K562 (cell line): ENCODE measurements at regions not wholly inside any gene's neighbourhood (a gene's known extent, or its start where the extent isn't known, plus 50 kb on each side); places are given as distances from the start of the nearest gene placed in this dataset.

Source experiments
- ATAC-seq: fragments of 200-7000 bp; cut with Tn5 transposase; 3 replicates; pipeline ENCODE4 v1.9.1; 2020; ENCODE audit warnings: moderate library complexity
- BruUV-seq: library from RNA; stranded (reverse); fragments of 400-500 nt; replicated peaks from 2 replicates; lab custom pipeline; 2021; lab: Mats Ljungman, UMichigan
- CTCF ChIA-PET: fragments of 300-600 bp; formaldehyde crosslinking; extraction: SDS; loops from one replicate; lab custom pipeline; 2021; ENCODE audit warnings: low intra/inter-chr PET ratio; lab: Yijun Ruan, JAX
- POLR2A ChIA-PET: fragments of 300-600, 350-650 bp; sonication (Branson Sonifier 250); formaldehyde crosslinking; extraction: SDS; loops from one replicate; lab custom pipeline; 2021; ENCODE audit warnings: antibody characterized with exemption, inconsistent platforms; lab: Yijun Ruan, JAX
- DNase-seq, 4 experiments: peaks; one replicate each; pipeline versions ENCODE4 v3.0.0 to v3.0.0-alpha.2; 2011 to 2018; ENCODE audit warnings: low spot score in 3 of 4, mixed read lengths in 3 of 4; ENCODE audit errors: extremely low read depth in 1 of 4
- FAIRE-seq: peaks from 2 replicates; lab custom pipeline; 2011; peaks lifted over from hg19 to GRCh38; lab: Jason Lieb, UNC
- H2AFZ ChIP-seq: 2 replicates; pipeline ENCODE4 v1.6.0; 2011; ENCODE audit warnings: low read depth, low read length, control low read depth, inconsistent platforms
- H3K27ac ChIP-seq: fragments of 200-600 bp; 3 replicates; pipeline ENCODE4 v1.8.0; 2011; ENCODE audit warnings: low read depth, mild to moderate bottlenecking, control low read depth, inconsistent platforms, low read length, moderate library complexity, mixed read lengths; ENCODE audit errors: extremely low read depth
- H3K27me3 ChIP-seq, 2 experiments: fragments of 300-600 bp in 1 of 2; 2 replicates in 1 of 2; 3 replicates in 1 of 2; pipeline versions ENCODE4 v1.6.0 to v1.8.0; 2011; ENCODE audit warnings: inconsistent platforms in 2 of 2, low read length in 2 of 2, mild to moderate bottlenecking in 1 of 2, mixed read lengths in 1 of 2, moderate library complexity in 1 of 2; ENCODE audit not compliant: control insufficient read depth in 2 of 2, insufficient read depth in 2 of 2
- H3K36me3 ChIP-seq: fragments of 300-600 bp; 3 replicates; pipeline ENCODE4 v1.8.0; 2011; ENCODE audit warnings: mild to moderate bottlenecking, low read length, inconsistent platforms; ENCODE audit not compliant: control insufficient read depth, insufficient read depth
- H3K4me1 ChIP-seq, 2 experiments: fragments of 200-600 bp in 1 of 2; replicated peaks in 1 of 2; 2 replicates in 1 of 2; 3 replicates in 1 of 2; pipeline versions ENCODE4 v1.5.1 to v1.8.0; 2011; ENCODE audit warnings: inconsistent platforms in 2 of 2, low read length in 2 of 2, mild to moderate bottlenecking in 1 of 2, mixed read lengths in 1 of 2, moderate library complexity in 1 of 2; ENCODE audit not compliant: control insufficient read depth in 2 of 2, insufficient read depth in 2 of 2
- H3K4me2 ChIP-seq: 2 replicates; pipeline ENCODE4 v1.6.1; 2011; ENCODE audit warnings: low read length, control low read depth, inconsistent platforms, mixed read lengths; ENCODE audit not compliant: insufficient read depth
- H3K4me3 ChIP-seq: fragments of 200-600 bp; sonication (generic), shearing (Covaris generic); 2 replicates; pipeline ENCODE4 v1.5.1; 2016; ENCODE audit warnings: control low read depth, inconsistent platforms
- H3K79me2 ChIP-seq: fragments of 200-600 bp; 3 replicates; pipeline ENCODE4 v1.8.0; 2011; ENCODE audit warnings: low read length, inconsistent platforms; ENCODE audit not compliant: control insufficient read depth, insufficient read depth
- H3K9ac ChIP-seq, 2 experiments: 2 replicates each; pipeline versions ENCODE4 v1.6.0 to v1.6.1; 2011; ENCODE audit warnings: low read depth in 2 of 2, low read length in 2 of 2, control low read depth in 1 of 2, inconsistent platforms in 1 of 2, mild to moderate bottlenecking in 1 of 2, mixed read lengths in 1 of 2; ENCODE audit not compliant: insufficient read depth in 1 of 2
- H3K9me1 ChIP-seq: one replicate; pipeline ENCODE4 v1.6.0; 2011; ENCODE audit warnings: inconsistent platforms, mild to moderate bottlenecking, low read length, moderate library complexity; ENCODE audit not compliant: control insufficient read depth, insufficient read depth
- H3K9me3 ChIP-seq: replicated peaks from 2 replicates; pipeline ENCODE4 v1.5.1; 2011; ENCODE audit warnings: low read depth, low read length, inconsistent platforms; ENCODE audit not compliant: control insufficient read depth, insufficient read depth
- H4K20me1 ChIP-seq: replicated peaks from 2 replicates; pipeline ENCODE4 v1.6.1; 2011; ENCODE audit warnings: low read length, inconsistent platforms, mixed read lengths; ENCODE audit not compliant: control insufficient read depth, insufficient read depth
- CHCHD3 ChIP-seq: fragments of 250-450 bp; sonication (Bioruptor Pico); IDR thresholded peaks from 2 replicates; pipeline ENCODE4 v2.1.2; 2022; ENCODE audit warnings: mild to moderate bottlenecking
- CREBBP ChIP-seq: IDR thresholded peaks from one replicate; pipeline ENCODE4 v1.6.1; 2012; ENCODE audit warnings: low read depth, mild to moderate bottlenecking, control low read depth, inconsistent platforms, low read length
- EGR1 ChIP-seq: fragments of 450-650 bp; conservative IDR thresholded peaks from 2 replicates; pipeline ENCODE4 v1.6.1; 2017; ENCODE audit warnings: mild to moderate bottlenecking
- FOXA3 ChIP-seq, 2 experiments: fragments of 450-650 bp in 1 of 2; sonication (generic) in 1 of 2; formaldehyde crosslinking; IDR thresholded peaks in 1 of 2; conservative IDR thresholded peaks in 1 of 2; 2 replicates each; pipeline versions ENCODE4 v1.4.0 to v1.8.0; 2020 to 2022; ENCODE audit warnings: mild to moderate bottlenecking in 2 of 2, missing genetic modification reagents in 1 of 2
- ID3 ChIP-seq, 2 experiments: fragments of 250-450 bp in 1 of 2; fragments of 450-650 bp in 1 of 2; sonication (Bioruptor Pico) in 1 of 2; IDR thresholded peaks; 2 replicates each; pipeline versions ENCODE4 v1.6.1 to v1.8.0; 2016 to 2021; ENCODE audit warnings: mild to moderate bottlenecking in 2 of 2, moderate library complexity in 2 of 2, missing compliant biosample characterization in 1 of 2, missing genetic modification characterization in 1 of 2
- JUND ChIP-seq, 2 experiments: IDR thresholded peaks; 2 replicates in 1 of 2; 3 replicates in 1 of 2; pipeline ENCODE4 v1.6.1; 2011; ENCODE audit warnings: borderline replicate concordance in 2 of 2, low read depth in 2 of 2, low read length in 2 of 2, improper control_type of control experiment in 1 of 2, missing biosample characterization in 1 of 2, missing genetic modification characterization in 1 of 2, missing genetic modification reagents in 1 of 2
- MTA2 ChIP-seq: fragments of 450-650 bp; IDR thresholded peaks from 2 replicates; pipeline ENCODE4 v1.6.1; 2016; ENCODE audit warnings: low read depth
- MTF1 ChIP-seq: fragments of 250-450 bp; sonication (Bioruptor Pico); IDR thresholded peaks from 2 replicates; pipeline ENCODE4 v1.9.0; 2021; ENCODE audit warnings: moderate library complexity, mild to moderate bottlenecking, inconsistent platforms, borderline replicate concordance
- PHF8 ChIP-seq: fragments of 200-600 bp; sonication (generic); IDR thresholded peaks from 2 replicates; pipeline ENCODE4 v1.6.1; 2012; ENCODE audit warnings: mixed run types, mild to moderate bottlenecking, inconsistent platforms, low read length, moderate library complexity, borderline replicate concordance
- RBM34 ChIP-seq: fragments of 200-400 bp; formaldehyde crosslinking; IDR thresholded peaks from 2 replicates; pipeline ENCODE4 v1.6.1; 2018; ENCODE audit warnings: low read length, borderline replicate concordance; ENCODE audit not compliant: insufficient read depth
- RFX5 ChIP-seq: IDR thresholded peaks from 2 replicates; pipeline ENCODE4 v1.6.1; 2011; ENCODE audit warnings: low read depth, mild to moderate bottlenecking, improper control_type of control experiment, low read length
- SRF ChIP-seq, 2 experiments: fragments of 250-450, 450-650 bp in 1 of 2; sonication (Bioruptor Pico) in 1 of 2; sonication (generic) in 1 of 2; formaldehyde crosslinking; IDR thresholded peaks; 2 replicates each; pipeline versions ENCODE4 v1.5.0 to v1.5.1; 2020 to 2022; ENCODE audit warnings: mild to moderate bottlenecking in 1 of 2, missing genetic modification reagents in 1 of 2
- TFE3 ChIP-seq: fragments of 450-650 bp; formaldehyde crosslinking; IDR thresholded peaks from 2 replicates; pipeline ENCODE4 v1.4.0; 2020; ENCODE audit warnings: mild to moderate bottlenecking, mixed read lengths
- WHSC1 ChIP-seq: IDR thresholded peaks from one replicate; pipeline ENCODE4 v1.6.1; 2012; ENCODE audit warnings: low read length, control low read depth, inconsistent platforms
- ZNF134 ChIP-seq: fragments of 250-450 bp; sonication (Bioruptor Pico); conservative IDR thresholded peaks from 2 replicates; pipeline ENCODE4 v1.4.0; 2020
- ZNF282 ChIP-seq: sonication (generic); formaldehyde crosslinking; IDR thresholded peaks from 2 replicates; pipeline ENCODE4 v1.8.1; 2023; ENCODE audit warnings: missing genetic modification reagents
- WGBS: fragments of 100-300 bp; shearing (Covaris generic); methylation state at CpG from one replicate; pipeline ENCODE4 v1.1.6; 2016; ENCODE audit warnings: low coverage, mixed read lengths; ENCODE audit not compliant: insufficient coverage; ENCODE audit errors: missing lambda C conversion rate; 5-methylcytosine and 5-hydroxymethylcytosine counted together
- in situ Hi-C: fragments of 300-500 bp; cut with MboI; formaldehyde crosslinking; loops from 4 replicates; pipeline ENCODE4 v1.15.0; 2018; ENCODE audit warnings: inconsistent platforms, mixed read lengths
- intact Hi-C: fragments of 100-400 bp; cut with micrococcal nuclease; formaldehyde crosslinking; loops from 2 replicates; pipeline ENCODE4 v1.14.2; 2022
- TF ChIP-seq, protein P1 (sequence below): fragments of 250-450 bp; sonication (Bioruptor Pico); IDR thresholded peaks from 2 replicates; pipeline ENCODE4 v1.4.0; 2020; ENCODE audit warnings: mild to moderate bottlenecking
- TF ChIP-seq, protein P2 (sequence below): sonication (generic); formaldehyde crosslinking; IDR thresholded peaks from 2 replicates; pipeline ENCODE4 v1.5.0; 2020; ENCODE audit warnings: missing genetic modification reagents

DNA sequence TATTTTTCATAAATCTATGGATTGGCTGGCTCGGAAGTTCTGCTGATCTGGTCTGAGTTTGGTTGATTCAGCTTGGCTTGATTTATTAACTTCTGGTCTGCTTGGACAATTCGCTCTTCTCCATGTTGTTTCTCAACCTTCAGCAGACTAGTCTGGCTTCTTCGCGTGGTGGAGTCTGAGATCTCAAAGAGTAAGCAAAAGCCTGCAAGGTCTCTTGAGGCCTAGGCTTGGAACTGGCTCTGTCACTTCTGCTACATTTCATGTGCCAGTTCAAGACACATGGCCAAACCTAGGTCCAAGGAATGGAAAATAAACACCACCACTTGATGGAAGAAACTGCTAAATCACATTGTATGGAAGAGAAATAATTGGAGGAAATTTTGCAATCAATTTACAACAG lies 115.1 kb upstream of the JAG1 start (continued):
- no peak for TF ChIP-seq CHCHD3
- TF ChIP-seq PHF8: no peak

- Histone ChIP-seq H3K4me2 (no peak overlapping the region), H3K27ac (no peak overlapping the region), H3K27me3 (no peaks in the 10 kb centered on the region), H3K36me3 (no peaks in the 10 kb centered on the region), H3K9me1 (no peaks in the 10 kb centered on the region), H3K9me3 (no peaks in the 10 kb centered on the region), H3K9ac (no peak overlapping the region), H4K20me1 (no peaks in the 10 kb centered on the region), H2AFZ (no peak overlapping the region), H3K79me2 (no peaks in the 10 kb centered on the region), H3K4me1 (0 out of 5 replicates have a peak, but pooled peaks cover 0 to 2% of the 10 kb centered on the region in 2 experiments), H3K4me3 (no peak overlapping the region)
- BruUV-seq: no TSS peak
- POLR2A ChIA-PET: no interaction called here
- CTCF ChIA-PET: no interaction called here
- no peak for ATAC-seq
- in situ Hi-C loops: no loop called here
- 8% methylated on average over 1 of the region's 1 CpG for WGBS
- intact Hi-C loops: no loop called here
- FAIRE-seq: no peak
- no peak for DNase-seq
- no peak for TF ChIP-seq SRF (CRISPR knock-in tag; IDR thresholded peaks at IDR 0.05)
- TF ChIP-seq MTA2: no peak
- TF ChIP-seq ID3 (CRISPR knock-in tag; IDR thresholded peaks at IDR 0.05): no peak
- TF ChIP-seq ID3 (tag; IDR thresholded peaks at IDR 0.05): no peak
- TF ChIP-seq, protein P1, sequence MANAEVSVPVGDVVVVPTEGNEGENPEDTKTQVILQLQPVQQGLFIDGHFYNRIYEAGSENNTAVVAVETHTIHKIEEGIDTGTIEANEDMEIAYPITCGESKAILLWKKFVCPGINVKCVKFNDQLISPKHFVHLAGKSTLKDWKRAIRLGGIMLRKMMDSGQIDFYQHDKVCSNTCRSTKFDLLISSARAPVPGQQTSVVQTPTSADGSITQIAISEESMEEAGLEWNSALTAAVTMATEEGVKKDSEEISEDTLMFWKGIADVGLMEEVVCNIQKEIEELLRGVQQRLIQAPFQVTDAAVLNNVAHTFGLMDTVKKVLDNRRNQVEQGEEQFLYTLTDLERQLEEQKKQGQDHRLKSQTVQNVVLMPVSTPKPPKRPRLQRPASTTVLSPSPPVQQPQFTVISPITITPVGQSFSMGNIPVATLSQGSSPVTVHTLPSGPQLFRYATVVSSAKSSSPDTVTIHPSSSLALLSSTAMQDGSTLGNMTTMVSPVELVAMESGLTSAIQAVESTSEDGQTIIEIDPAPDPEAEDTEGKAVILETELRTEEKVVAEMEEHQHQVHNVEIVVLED (CRISPR knock-in tag): no peak
- TF ChIP-seq, protein P2, sequence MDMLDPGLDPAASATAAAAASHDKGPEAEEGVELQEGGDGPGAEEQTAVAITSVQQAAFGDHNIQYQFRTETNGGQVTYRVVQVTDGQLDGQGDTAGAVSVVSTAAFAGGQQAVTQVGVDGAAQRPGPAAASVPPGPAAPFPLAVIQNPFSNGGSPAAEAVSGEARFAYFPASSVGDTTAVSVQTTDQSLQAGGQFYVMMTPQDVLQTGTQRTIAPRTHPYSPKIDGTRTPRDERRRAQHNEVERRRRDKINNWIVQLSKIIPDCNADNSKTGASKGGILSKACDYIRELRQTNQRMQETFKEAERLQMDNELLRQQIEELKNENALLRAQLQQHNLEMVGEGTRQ (CRISPR knock-in tag): peak; percentile 79
- no peak for TF ChIP-seq FOXA3 (CRISPR knock-in tag; conservative IDR thresholded peaks at IDR 0.05 in 1 of 2, IDR thresholded peaks at IDR 0.05 in 1 of 2)
- peak; percentile 74 for TF ChIP-seq TFE3
- no peak for TF ChIP-seq ZNF282 (CRISPR knock-in tag)
- TF ChIP-seq RFX5: no peak
- no peak for TF ChIP-seq EGR1
- TF ChIP-seq MTF1 (CRISPR knock-in tag): no peak
- no peak for TF ChIP-seq JUND (IDR thresholded peaks at IDR 0.05; ENCODE audit: borderline replicate concordance, low read depth, low read length)
- no peak for TF ChIP-seq JUND (tag; IDR thresholded peaks at IDR 0.05; ENCODE audit: borderline replicate concordance, low read depth, low read length)
- no peak for TF ChIP-seq CREBBP
- no peak for TF ChIP-seq RBM34
- TF ChIP-seq WHSC1: no peak
- TF ChIP-seq ZNF134 (CRISPR knock-in tag): no peak
Measured at GRCh38 chr20:10789386-10789785, 115.6 kb upstream of the JAG1 start.
